Neuronal stem cell (in vitro differentiated cells): ENCODE measurements at regions not wholly inside any gene's neighbourhood (a gene's known extent, or its start where the extent isn't known, plus 50 kb on each side); places are given as distances from the start of the nearest gene placed in this dataset.

Experiments used
- DNase-seq: peaks from one replicate; pipeline ENCODE4 v3.0.0-alpha.2; 2013; ENCODE audit warnings: low spot score
- H2AFZ ChIP-seq: one replicate; pipeline ENCODE4 v1.6.1; 2013; ENCODE audit warnings: mild to moderate bottlenecking, low read length, inconsistent platforms
- H2AK5ac ChIP-seq: 2 replicates; pipeline ENCODE4 v1.6.1; 2013; ENCODE audit warnings: low read depth, mild to moderate bottlenecking, inconsistent platforms, low read length, moderate library complexity, mixed read lengths
- H2BK120ac ChIP-seq: 2 replicates; pipeline ENCODE4 v1.6.1; 2013; ENCODE audit warnings: low read depth, mild to moderate bottlenecking, inconsistent platforms, low read length, moderate library complexity, mixed read lengths
- H2BK12ac ChIP-seq: one replicate; pipeline ENCODE4 v1.6.1; 2013; ENCODE audit warnings: low read length, inconsistent platforms
- H2BK15ac ChIP-seq: 2 replicates; pipeline ENCODE4 v1.6.1; 2013; ENCODE audit warnings: mild to moderate bottlenecking, low read length, inconsistent platforms, mixed read lengths
- H2BK5ac ChIP-seq: one replicate; pipeline ENCODE4 v1.6.1; 2013; ENCODE audit warnings: inconsistent platforms, mild to moderate bottlenecking, low read length, moderate library complexity
- H3K14ac ChIP-seq: one replicate; pipeline ENCODE4 v1.6.1; 2013; ENCODE audit warnings: low read length, inconsistent platforms
- H3K18ac ChIP-seq: 2 replicates; pipeline ENCODE4 v1.6.1; 2013; ENCODE audit warnings: low read length, inconsistent platforms
- H3K23ac ChIP-seq: 2 replicates; pipeline ENCODE4 v1.6.1; 2013; ENCODE audit warnings: low read depth, mild to moderate bottlenecking, mixed read lengths, low read length, inconsistent platforms; ENCODE audit not compliant: poor library complexity
- H3K27ac ChIP-seq: replicated peaks from 3 replicates; pipeline ENCODE4 v1.5.1; 2013; ENCODE audit warnings: low read length, inconsistent platforms
- H3K27me3 ChIP-seq, 3 experiments: 2 replicates each; pipeline ENCODE4 v1.6.1; 2013; ENCODE audit warnings: low read length in 3 of 3, mild to moderate bottlenecking in 2 of 3, inconsistent platforms in 1 of 3, low read depth in 1 of 3, mixed read lengths in 1 of 3, moderate library complexity in 1 of 3; ENCODE audit not compliant: control insufficient read depth in 3 of 3, insufficient read depth in 3 of 3
- H3K36me3 ChIP-seq, 2 donors: replicated peaks in 1 of 2; 2 replicates each; pipeline ENCODE4 v1.6.1; 2013; ENCODE audit warnings: low read length in 2 of 2; ENCODE audit not compliant: control insufficient read depth in 2 of 2, insufficient read depth in 2 of 2
- H3K4ac ChIP-seq: 2 replicates; pipeline ENCODE4 v1.6.1; 2013; ENCODE audit warnings: inconsistent platforms, mild to moderate bottlenecking, low read length, moderate library complexity
- H3K4me1 ChIP-seq, 2 donors: 1 replicate in 1 of 2; 2 replicates in 1 of 2; pipeline ENCODE4 v1.6.1; 2013; ENCODE audit warnings: low read length in 2 of 2, low read depth in 1 of 2; ENCODE audit not compliant: control insufficient read depth in 2 of 2, insufficient read depth in 1 of 2
- H3K4me2 ChIP-seq: one replicate; pipeline ENCODE4 v1.6.1; 2013; ENCODE audit warnings: mild to moderate bottlenecking, low read length, inconsistent platforms; ENCODE audit not compliant: insufficient read depth, poor library complexity, severe bottlenecking
- H3K4me3 ChIP-seq, 2 donors: 2 replicates each; pipeline ENCODE4 v1.5.1; 2013; ENCODE audit warnings: low read length in 2 of 2, mild to moderate bottlenecking in 2 of 2, inconsistent platforms in 1 of 2, moderate library complexity in 1 of 2
- H3K79me1 ChIP-seq: one replicate; pipeline ENCODE4 v1.6.1; 2013; ENCODE audit warnings: low read depth, mild to moderate bottlenecking, inconsistent platforms, low read length, moderate library complexity
- H3K9ac ChIP-seq: one replicate; pipeline ENCODE4 v1.6.1; 2013; ENCODE audit warnings: mild to moderate bottlenecking, low read depth, low read length, inconsistent platforms; ENCODE audit not compliant: poor library complexity
- H3K9me3 ChIP-seq, 2 donors: replicated peaks in 1 of 2; 2 replicates each; pipeline versions ENCODE3 to v1.6.1; 2013; ENCODE audit warnings: low read length in 2 of 2, mild to moderate bottlenecking in 2 of 2, inconsistent platforms in 1 of 2, low read depth in 1 of 2, mixed read lengths in 1 of 2, moderate library complexity in 1 of 2; ENCODE audit not compliant: control insufficient read depth in 2 of 2, insufficient read depth in 1 of 2
- H4K8ac ChIP-seq: one replicate; pipeline ENCODE4 v1.6.1; 2013; ENCODE audit warnings: low read depth, mild to moderate bottlenecking, inconsistent platforms, low read length, moderate library complexity
- H4K91ac ChIP-seq: one replicate; pipeline ENCODE4 v1.6.1; 2013; ENCODE audit warnings: low read length, low read depth, mild to moderate bottlenecking, inconsistent platforms; ENCODE audit not compliant: poor library complexity
- WGBS, 2 donors: extraction: QIAGEN DNeasy Blood & Tissue Kit; methylation state at CpG; one replicate each; pipeline ENCODE4 v1.1.7; 2013; ENCODE audit warnings: missing lambda C conversion rate in 2 of 2, mixed read lengths in 1 of 2; ENCODE audit not compliant: insufficient read length in 2 of 2, insufficient replicate concordance in 1 of 2; ENCODE audit errors: extremely low coverage in 2 of 2; 5-methylcytosine and 5-hydroxymethylcytosine counted together

DNA sequence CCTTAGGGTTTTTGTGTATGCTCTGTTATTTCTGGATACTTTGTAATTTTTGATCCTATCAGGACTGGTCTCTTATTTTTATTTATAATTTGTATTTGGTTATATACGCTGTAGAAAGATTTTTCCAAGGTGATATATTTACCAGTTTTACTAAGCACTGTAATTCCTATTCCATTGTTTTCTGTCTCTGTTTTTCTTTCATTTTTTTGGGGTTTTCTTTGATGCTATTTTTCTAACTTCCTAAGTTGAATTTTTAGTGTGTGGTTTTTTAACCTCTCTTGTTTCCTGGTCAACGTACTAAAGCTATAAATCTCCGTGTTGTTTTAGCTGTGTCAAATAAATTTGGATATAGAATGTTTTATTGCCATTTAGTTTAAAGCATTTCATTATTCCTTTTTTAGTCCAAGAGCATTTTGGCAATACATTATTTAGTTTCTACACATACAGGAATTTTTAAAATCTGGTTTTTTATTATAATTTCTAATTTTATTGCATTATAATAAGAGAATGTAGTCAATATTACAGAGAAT, 128.1 kb upstream of the THRB start:
- H3K4me2 ChIP-seq: no peak overlapping the region
- no peak overlapping the region for H2AK5ac ChIP-seq
- no CpG with 5 or more reads among the region's 3 CpGs for WGBS, 2 donors
- no peak for DNase-seq
- H3K4ac ChIP-seq: no peak overlapping the region
- H2BK15ac ChIP-seq: no peak overlapping the region
- H3K27ac ChIP-seq: no peak overlapping the region
- H2BK12ac ChIP-seq: no peak overlapping the region
- no peaks in the 10 kb centered on the region for H3K4me1 ChIP-seq
- no peak overlapping the region for H2AFZ ChIP-seq
- H3K79me1 ChIP-seq: no peaks in the 10 kb centered on the region
- H4K8ac ChIP-seq: no peak overlapping the region
- no peak overlapping the region for H3K18ac ChIP-seq
- peaks cover 0 to 3% of the 10 kb centered on the region in 2 donors for H3K9me3 ChIP-seq
- H2BK120ac ChIP-seq: no peak overlapping the region
- H4K91ac ChIP-seq: no peak overlapping the region
- H3K36me3 ChIP-seq: no peaks in the 10 kb centered on the region
- no peak overlapping the region for H2BK5ac ChIP-seq
- H3K9ac ChIP-seq: no peak overlapping the region
- no peak overlapping the region for H3K4me3 ChIP-seq
- no peak overlapping the region for H3K23ac ChIP-seq
- no peaks in the 10 kb centered on the region for H3K27me3 ChIP-seq
- no peak overlapping the region for H3K14ac ChIP-seq

DNA sequence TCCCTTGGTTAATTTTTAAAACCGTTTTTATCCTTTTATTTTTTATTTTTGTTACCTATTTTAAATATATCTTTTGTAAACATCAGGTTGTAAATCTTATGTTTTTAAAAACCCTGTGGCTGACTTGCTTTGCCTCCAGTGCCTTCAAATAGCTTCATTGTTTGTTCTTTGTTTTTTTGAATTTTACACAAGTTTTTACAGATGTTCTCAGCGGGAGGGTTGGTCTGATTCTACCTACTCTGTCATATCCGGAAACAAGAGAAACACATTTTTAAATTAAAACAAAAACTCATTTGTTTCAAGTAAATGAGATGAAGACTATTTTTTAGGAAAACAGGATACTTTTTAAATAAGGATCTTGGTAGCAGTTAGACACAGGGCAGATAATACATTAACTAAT, 129.0 kb upstream of the THRB start:
- Histone ChIP-seq H4K8ac (no peak overlapping the region), H2AK5ac (no peak overlapping the region), H2BK120ac (no peak overlapping the region), H3K27ac (no peak overlapping the region), H2BK5ac (no peak overlapping the region), H3K79me1 (no peaks in the 10 kb centered on the region), H3K23ac (no peak overlapping the region), H3K4me2 (no peak overlapping the region), H3K36me3 (no peaks in the 10 kb centered on the region), H2BK12ac (no peak overlapping the region), H3K9ac (no peak overlapping the region), H2BK15ac (no peak overlapping the region), H3K18ac (no peak overlapping the region), H2AFZ (no peak overlapping the region), H3K4me1 (no peaks in the 10 kb centered on the region), H4K91ac (no peak overlapping the region), H3K27me3 (no peaks in the 10 kb centered on the region), H3K4ac (no peak overlapping the region), H3K9me3 (peaks cover 0 to 3% of the 10 kb centered on the region in 2 donors), H3K14ac (no peak overlapping the region), H3K4me3 (no peak overlapping the region)
- no peak for DNase-seq
- WGBS, 2 donors: no CpG with 5 or more reads among the region's 3 CpGs

DNA sequence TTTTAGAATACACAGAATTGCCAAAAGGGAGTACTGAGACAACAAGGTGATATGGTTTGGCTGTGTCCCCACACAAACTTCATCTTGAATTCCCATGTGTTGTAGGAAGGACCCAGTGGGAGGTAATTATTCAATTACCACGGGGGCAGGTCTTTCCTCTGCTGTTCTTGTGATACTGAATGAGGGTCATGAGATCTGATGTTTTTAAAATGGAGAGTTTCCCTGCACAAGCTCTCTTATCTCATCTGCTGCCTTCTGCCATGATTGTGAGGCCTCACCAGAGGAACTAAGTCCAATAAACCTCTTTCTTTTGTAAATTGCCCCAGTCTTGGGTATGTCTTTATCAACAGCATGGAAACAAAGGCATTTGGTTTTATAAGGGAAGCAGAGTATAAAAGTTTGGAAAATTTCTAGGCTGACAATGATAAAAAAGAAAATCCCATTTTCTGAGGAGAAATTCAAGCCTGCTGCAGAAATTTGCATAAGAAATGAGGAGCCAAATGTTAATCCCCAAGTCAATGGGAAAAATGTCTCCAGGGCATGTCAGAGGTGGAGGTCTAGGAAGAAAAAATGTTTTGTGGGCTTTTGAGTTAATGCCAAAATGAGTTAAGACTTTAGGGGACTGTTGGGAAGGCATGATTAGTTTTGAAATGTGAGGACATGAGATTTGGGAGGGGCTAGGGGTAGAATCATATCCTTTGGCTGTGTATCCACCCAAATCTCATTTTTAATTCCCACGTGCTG, 130.5 kb upstream of the THRB start:
- Histone ChIP-seq H2BK15ac (no peak overlapping the region), H3K14ac (no peak overlapping the region), H3K9me3 (peaks cover 0 to 3% of the 10 kb centered on the region in 2 donors), H3K27me3 (no peaks in the 10 kb centered on the region), H2AK5ac (no peak overlapping the region), H3K9ac (no peak overlapping the region), H4K8ac (no peak overlapping the region), H2AFZ (no peak overlapping the region), H2BK120ac (no peak overlapping the region), H3K4me2 (no peak overlapping the region), H3K18ac (no peak overlapping the region), H3K4me3 (no peak overlapping the region), H4K91ac (no peak overlapping the region), H3K79me1 (no peaks in the 10 kb centered on the region), H3K4me1 (no peaks in the 10 kb centered on the region), H2BK5ac (no peak overlapping the region), H3K23ac (no peak overlapping the region), H3K36me3 (no peaks in the 10 kb centered on the region), H2BK12ac (no peak overlapping the region), H3K4ac (no peak overlapping the region), H3K27ac (no peak overlapping the region)
- DNase-seq: no peak
- no CpG with 5 or more reads among the region's 2 CpGs for WGBS, 2 donors

DNA sequence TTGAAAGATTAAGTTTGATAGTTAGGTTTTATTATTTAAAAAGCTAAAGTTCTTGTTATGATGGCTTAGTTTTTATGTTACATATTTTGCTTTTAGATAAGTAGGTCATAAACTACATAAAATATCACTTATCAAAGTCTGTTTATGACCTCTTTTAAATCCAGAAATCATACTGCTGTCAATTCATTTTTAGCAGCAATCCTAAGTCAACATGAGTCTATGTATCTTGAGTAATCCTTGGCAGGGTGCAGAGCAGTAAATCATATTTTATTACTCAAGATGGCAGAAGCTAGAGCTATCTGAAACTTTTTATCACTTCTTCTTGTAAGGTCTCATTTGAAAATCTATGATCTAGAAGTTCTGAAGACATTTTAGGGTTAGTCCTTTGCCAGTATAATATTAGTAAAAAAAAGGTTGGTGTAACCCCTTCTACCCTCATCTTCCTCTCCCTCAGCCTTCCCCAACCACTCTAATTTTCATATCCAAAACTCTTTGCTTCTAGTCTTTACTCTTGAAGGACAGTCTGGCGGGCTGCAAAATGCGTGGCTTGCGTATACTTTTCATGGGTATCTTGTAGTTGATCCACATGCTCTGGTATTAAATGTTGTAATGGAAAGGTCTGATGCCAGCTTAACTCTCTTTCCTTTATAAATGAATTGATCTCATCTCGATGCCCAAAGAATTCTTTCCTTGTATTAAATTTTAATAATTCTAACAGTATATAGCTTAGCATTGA, 134.0 kb upstream of the THRB start:
- Histone ChIP-seq H2AK5ac (no peak overlapping the region), H3K4ac (no peak overlapping the region), H2BK15ac (no peak overlapping the region), H4K91ac (no peak overlapping the region), H3K4me1 (no peaks in the 10 kb centered on the region), H3K4me3 (no peak overlapping the region), H3K18ac (no peak overlapping the region), H3K27ac (no peak overlapping the region), H3K9me3 (peaks cover 0 to 3% of the 10 kb centered on the region in 2 donors), H2AFZ (no peak overlapping the region), H4K8ac (no peak overlapping the region), H2BK5ac (no peak overlapping the region), H3K79me1 (no peaks in the 10 kb centered on the region), H2BK120ac (no peak overlapping the region), H3K9ac (no peak overlapping the region), H3K23ac (no peak overlapping the region), H3K14ac (no peak overlapping the region), H2BK12ac (no peak overlapping the region), H3K27me3 (no peaks in the 10 kb centered on the region), H3K4me2 (no peak overlapping the region), H3K36me3 (no peaks in the 10 kb centered on the region)
- no peak for DNase-seq
- no CpG with 5 or more reads among the region's 4 CpGs for WGBS, 2 donors
